H9 (cell line): ENCODE measurements at regions not wholly inside any gene's neighbourhood (a gene's known extent, or its start where the extent isn't known, plus 50 kb on each side); places are given as distances from the start of the nearest gene placed in this dataset.

ENCODE experiments used
- DNase-seq: peaks from one replicate; pipeline ENCODE4 v3.0.0-alpha.2; 2017
- H2AFZ ChIP-seq: one replicate; pipeline ENCODE4 v1.6.1; 2013; ENCODE audit warnings: mild to moderate bottlenecking, low read length, control low read depth, moderate library complexity
- H2AK5ac ChIP-seq: 2 replicates; pipeline ENCODE4 v1.6.1; 2013; ENCODE audit warnings: low read length, control low read depth, mixed read lengths; ENCODE audit not compliant: insufficient read length
- H2BK120ac ChIP-seq: one replicate; pipeline ENCODE4 v1.6.1; 2013; ENCODE audit warnings: low read depth, mild to moderate bottlenecking, low read length, control low read depth, inconsistent platforms; ENCODE audit not compliant: poor library complexity, severe bottlenecking
- H2BK12ac ChIP-seq: 2 replicates; pipeline ENCODE4 v1.6.1; 2013; ENCODE audit warnings: low read length, control low read depth, mixed read lengths, low read depth; ENCODE audit not compliant: insufficient read length
- H2BK15ac ChIP-seq: 2 replicates; pipeline ENCODE4 v1.6.1; 2013; ENCODE audit warnings: low read depth, low read length, control low read depth
- H2BK20ac ChIP-seq: one replicate; pipeline ENCODE4 v1.6.1; 2013; ENCODE audit warnings: low read depth, mild to moderate bottlenecking, low read length, control low read depth, inconsistent platforms; ENCODE audit not compliant: poor library complexity, severe bottlenecking
- H2BK5ac ChIP-seq: 2 replicates; pipeline ENCODE4 v1.6.1; 2013; ENCODE audit warnings: low read length, control low read depth, mixed read lengths; ENCODE audit not compliant: insufficient read length
- H3K14ac ChIP-seq: 2 replicates; pipeline ENCODE4 v1.6.1; 2013; ENCODE audit warnings: low read length, control low read depth; ENCODE audit not compliant: insufficient read depth
- H3K18ac ChIP-seq: 2 replicates; pipeline ENCODE4 v1.6.1; 2013; ENCODE audit warnings: low read depth, mild to moderate bottlenecking, mixed read lengths, low read length, control low read depth; ENCODE audit not compliant: insufficient read length
- H3K23ac ChIP-seq: 2 replicates; pipeline ENCODE4 v1.6.1; 2013; ENCODE audit warnings: low read length, control low read depth, mixed read lengths, low read depth; ENCODE audit not compliant: insufficient read length
- H3K23me2 ChIP-seq: 2 replicates; pipeline ENCODE4 v1.6.1; 2013; ENCODE audit warnings: low read depth, mild to moderate bottlenecking, mixed read lengths, low read length, control low read depth; ENCODE audit not compliant: insufficient read length, poor library complexity, severe bottlenecking
- H3K27ac ChIP-seq: 2 replicates; pipeline ENCODE4 v1.5.1; 2013; ENCODE audit warnings: low read length, control low read depth, mixed read lengths, low read depth; ENCODE audit not compliant: insufficient read length
- H3K27me3 ChIP-seq: 2 replicates; pipeline ENCODE4 v1.6.1; 2013; ENCODE audit warnings: low read length, control low read depth, inconsistent platforms; ENCODE audit not compliant: insufficient read depth
- H3K4ac ChIP-seq: 2 replicates; pipeline ENCODE4 v1.6.1; 2013; ENCODE audit warnings: low read depth, mild to moderate bottlenecking, control low read depth, inconsistent platforms, low read length, moderate library complexity
- H3K4me1 ChIP-seq: 2 replicates; pipeline ENCODE4 v1.6.1; 2013; ENCODE audit warnings: low read length, control low read depth, inconsistent platforms; ENCODE audit not compliant: insufficient read depth
- H3K4me2 ChIP-seq: 2 replicates; pipeline ENCODE4 v1.6.1; 2013; ENCODE audit warnings: low read length, control low read depth, mixed read lengths; ENCODE audit not compliant: insufficient read length, insufficient read depth
- H3K56ac ChIP-seq: 2 replicates; pipeline ENCODE4 v1.6.1; 2013; ENCODE audit warnings: low read depth, mild to moderate bottlenecking, mixed read lengths, low read length, control low read depth; ENCODE audit not compliant: insufficient read length
- H3K79me1 ChIP-seq: 2 replicates; pipeline ENCODE4 v1.6.1; 2013; ENCODE audit warnings: low read depth, mild to moderate bottlenecking, moderate library complexity, low read length, control low read depth, inconsistent platforms; ENCODE audit not compliant: insufficient read depth, poor library complexity, severe bottlenecking
- H3K79me2 ChIP-seq: 2 replicates; pipeline ENCODE4 v1.6.1; 2013; ENCODE audit warnings: low read length, control low read depth, inconsistent platforms; ENCODE audit not compliant: insufficient read depth
- H3K9ac ChIP-seq: 2 replicates; pipeline ENCODE4 v1.6.1; 2013; ENCODE audit warnings: low read length, control low read depth, mixed read lengths; ENCODE audit not compliant: insufficient read length; ENCODE audit errors: extremely low read depth
- H3K9me3 ChIP-seq: one replicate; pipeline ENCODE4 v1.6.1; 2013; ENCODE audit warnings: low read depth, low read length, inconsistent platforms; ENCODE audit not compliant: control insufficient read depth
- H3T11ph ChIP-seq: one replicate; pipeline ENCODE4 v1.6.1; 2013; ENCODE audit warnings: mild to moderate bottlenecking, low read length, control low read depth, inconsistent platforms
- H4K20me1 ChIP-seq: one replicate; pipeline ENCODE4 v1.6.1; 2013; ENCODE audit not compliant: control insufficient read depth, insufficient read length, insufficient read depth
- H4K5ac ChIP-seq: 2 replicates; pipeline ENCODE4 v1.6.1; 2013; ENCODE audit warnings: low read depth, mild to moderate bottlenecking, mixed read lengths, low read length, control low read depth; ENCODE audit not compliant: insufficient read length
- H4K8ac ChIP-seq: replicated peaks from 2 replicates; pipeline ENCODE4 v1.6.1; 2013; ENCODE audit warnings: low read length, control low read depth, mixed read lengths, low read depth; ENCODE audit not compliant: insufficient read length
- H4K91ac ChIP-seq: 2 replicates; pipeline ENCODE4 v1.6.1; 2013; ENCODE audit warnings: low read depth, mild to moderate bottlenecking, moderate library complexity, mixed read lengths, low read length, control low read depth; ENCODE audit not compliant: insufficient read length
- H3K27ac Mint-ChIP-seq, 3 experiments: 2 replicates in 2 of 3; 3 replicates in 1 of 3; pipeline ENCODE4 v1.8.0; 2020 to 2021; ENCODE audit warnings: mixed read lengths in 3 of 3, mild to moderate bottlenecking in 1 of 3, moderate library complexity in 1 of 3
- H3K27me3 Mint-ChIP-seq: 2 replicates; pipeline ENCODE4 v1.8.0; 2021; ENCODE audit warnings: low read depth, mild to moderate bottlenecking, moderate library complexity, mixed read lengths
- H3K36me3 Mint-ChIP-seq, 3 experiments: 2 replicates in 2 of 3; 3 replicates in 1 of 3; pipeline ENCODE4 v1.8.0; 2020 to 2021; ENCODE audit warnings: low read depth in 3 of 3, mixed read lengths in 3 of 3; ENCODE audit not compliant: insufficient read depth in 1 of 3
- H3K4me1 Mint-ChIP-seq, 2 experiments: 2 replicates each; pipeline ENCODE4 v1.8.0; 2020; ENCODE audit warnings: mixed read lengths in 2 of 2
- H3K4me3 Mint-ChIP-seq, 2 experiments: 2 replicates in 1 of 2; 3 replicates in 1 of 2; pipeline ENCODE4 v1.8.0; 2020 to 2021; ENCODE audit warnings: mild to moderate bottlenecking in 2 of 2, mixed read lengths in 2 of 2, moderate library complexity in 1 of 2
- H3K9me3 Mint-ChIP-seq, 2 experiments: 2 replicates in 1 of 2; 3 replicates in 1 of 2; pipeline ENCODE4 v1.8.0; 2020; ENCODE audit warnings: mild to moderate bottlenecking in 2 of 2, mixed read lengths in 2 of 2, moderate library complexity in 1 of 2
- WGBS: extraction: QIAGEN DNeasy Blood & Tissue Kit; methylation state at CpG from one replicate; pipeline ENCODE4 v1.1.7; 2013; ENCODE audit warnings: missing lambda C conversion rate, low lambda C conversion rate, mixed read lengths; ENCODE audit not compliant: insufficient read length; ENCODE audit errors: extremely low coverage; 5-methylcytosine and 5-hydroxymethylcytosine counted together
- TF ChIP-seq, protein P1 (sequence below): fragments of 200-600 bp; sonication (generic); conservative IDR thresholded peaks from 3 replicates; pipeline ENCODE4 v1.8.0; 2021; ENCODE audit warnings: antibody characterized with exemption, mild to moderate bottlenecking

DNA sequence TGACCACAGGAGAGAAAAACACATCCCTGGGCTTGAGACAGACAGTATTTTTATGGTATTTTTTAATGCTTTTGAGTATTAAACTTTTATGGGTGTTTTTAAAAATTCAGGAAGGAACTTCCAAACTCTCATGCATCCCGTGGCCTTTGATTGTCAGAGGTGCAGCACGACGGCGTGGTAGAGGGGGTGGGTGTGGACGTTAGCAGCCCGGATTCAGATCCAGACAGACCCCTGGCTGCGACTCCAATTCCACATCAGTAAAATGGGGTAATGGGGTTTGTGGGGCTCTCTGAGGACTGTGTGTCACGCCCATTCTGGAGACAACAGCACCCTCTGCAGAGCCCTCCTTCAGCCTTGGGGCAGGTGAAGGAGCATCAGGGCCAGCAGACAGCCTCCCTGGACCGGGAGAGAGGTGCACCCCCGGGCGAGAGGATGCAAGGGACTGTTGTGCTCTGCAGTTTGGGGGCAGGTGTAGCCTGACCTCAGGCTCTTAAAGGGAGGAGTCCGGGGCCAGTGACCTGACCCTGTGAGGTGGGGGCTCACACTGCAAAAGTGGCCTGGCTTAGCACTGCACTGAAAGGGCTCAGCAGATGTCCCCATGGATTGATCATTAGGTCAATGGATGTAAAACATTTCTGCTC, 1024.3 kb downstream of the TBC1D22A start:
- Histone ChIP-seq H2BK12ac (no peak overlapping the region), H3K9ac (no peak overlapping the region), H2BK20ac (no peak overlapping the region), H4K20me1 (no peaks in the 10 kb centered on the region), H2BK15ac (no peak overlapping the region), H3K4ac (no peak overlapping the region), H3K23ac (no peak overlapping the region), H3K56ac (no peak overlapping the region), H3K9me3 (no peaks in the 10 kb centered on the region), H3T11ph (no peak overlapping the region), H3K79me1 (no peaks in the 10 kb centered on the region), H3K27ac (no peak overlapping the region), H2BK5ac (no peak overlapping the region), H2AFZ (no peak overlapping the region), H3K18ac (no peak overlapping the region), H3K23me2 (no peaks in the 10 kb centered on the region), H4K5ac (no peak overlapping the region), H3K4me2 (no peak overlapping the region), H3K14ac (no peak overlapping the region), H3K4me1 (no peaks in the 10 kb centered on the region), H4K91ac (no peak overlapping the region), H2AK5ac (no peak overlapping the region), H3K79me2 (no peaks in the 10 kb centered on the region), H2BK120ac (no peak overlapping the region), H3K27me3 (no peaks in the 10 kb centered on the region), H4K8ac (no peak overlapping the region)
- DNase-seq: no peak
- Mint-ChIP-seq H3K36me3 (peaks cover 0 to 3% (median 0%) of the 10 kb centered on the region in 3 experiments; a peak in 1 of 7 replicates), H3K27me3 (peaks cover 30% of the 10 kb centered on the region), H3K4me3 (no peak overlapping the region), H3K9me3 (peaks cover 3 to 10% of the 10 kb centered on the region in 2 experiments; a peak in 3 of 5 replicates), H3K4me1 (peaks cover 2 to 5% of the 10 kb centered on the region in 2 experiments; a peak in 2 of 4 replicates), H3K27ac (no peak overlapping the region)
- WGBS: no CpG with 5 or more reads among the region's 12 CpGs
- TF ChIP-seq, protein P1, sequence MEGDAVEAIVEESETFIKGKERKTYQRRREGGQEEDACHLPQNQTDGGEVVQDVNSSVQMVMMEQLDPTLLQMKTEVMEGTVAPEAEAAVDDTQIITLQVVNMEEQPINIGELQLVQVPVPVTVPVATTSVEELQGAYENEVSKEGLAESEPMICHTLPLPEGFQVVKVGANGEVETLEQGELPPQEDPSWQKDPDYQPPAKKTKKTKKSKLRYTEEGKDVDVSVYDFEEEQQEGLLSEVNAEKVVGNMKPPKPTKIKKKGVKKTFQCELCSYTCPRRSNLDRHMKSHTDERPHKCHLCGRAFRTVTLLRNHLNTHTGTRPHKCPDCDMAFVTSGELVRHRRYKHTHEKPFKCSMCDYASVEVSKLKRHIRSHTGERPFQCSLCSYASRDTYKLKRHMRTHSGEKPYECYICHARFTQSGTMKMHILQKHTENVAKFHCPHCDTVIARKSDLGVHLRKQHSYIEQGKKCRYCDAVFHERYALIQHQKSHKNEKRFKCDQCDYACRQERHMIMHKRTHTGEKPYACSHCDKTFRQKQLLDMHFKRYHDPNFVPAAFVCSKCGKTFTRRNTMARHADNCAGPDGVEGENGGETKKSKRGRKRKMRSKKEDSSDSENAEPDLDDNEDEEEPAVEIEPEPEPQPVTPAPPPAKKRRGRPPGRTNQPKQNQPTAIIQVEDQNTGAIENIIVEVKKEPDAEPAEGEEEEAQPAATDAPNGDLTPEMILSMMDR: no peak
